SK-N-SH treated with all-trans-retinoic acid at 6 μM for 48 hours (cell line): ENCODE measurements at regions not wholly inside any gene's neighbourhood (a gene's known extent, or its start where the extent isn't known, plus 50 kb on each side); places are given as distances from the start of the nearest gene placed in this dataset.

Source experiments
- ATAC-seq: fragments of 200-7000 bp; cut with Tn5 transposase; 3 replicates; pipeline ENCODE4 v1.9.1; 2020; ENCODE audit warnings: mild to moderate bottlenecking, moderate library complexity
- ARNTL ChIP-seq: fragments of 450-650 bp; formaldehyde crosslinking; IDR thresholded peaks from 2 replicates; pipeline ENCODE4 v1.5.0; 2020; ENCODE audit warnings: low read depth, mild to moderate bottlenecking, moderate library complexity, borderline replicate concordance
- BACH2 ChIP-seq: fragments of 250-450 bp; sonication (Bioruptor Pico); IDR thresholded peaks from 2 replicates; pipeline ENCODE4 v1.9.0; 2021; ENCODE audit warnings: mild to moderate bottlenecking, borderline replicate concordance
- CSDC2 ChIP-seq: fragments of 250-450 bp; sonication (Bioruptor Pico); IDR thresholded peaks from 2 replicates; pipeline ENCODE4 v1.5.0; 2020; ENCODE audit warnings: mild to moderate bottlenecking, moderate library complexity
- GLIS3 ChIP-seq: fragments of 250-450 bp; sonication (Bioruptor Pico); IDR thresholded peaks from 2 replicates; pipeline ENCODE4 v1.5.0; 2020; ENCODE audit warnings: mild to moderate bottlenecking, moderate library complexity
- ISL1 ChIP-seq: fragments of 250-450 bp; sonication (Bioruptor Pico); IDR thresholded peaks from 2 replicates; pipeline ENCODE4 v2.1.2; 2022; ENCODE audit warnings: mild to moderate bottlenecking, moderate library complexity
- OSR1 ChIP-seq: fragments of 250-450 bp; sonication (Bioruptor Pico); IDR thresholded peaks from 2 replicates; pipeline ENCODE4 v1.8.0; 2022; ENCODE audit warnings: moderate library complexity, mild to moderate bottlenecking, inconsistent platforms
- PPARA ChIP-seq: fragments of 250-450 bp; sonication (Bioruptor Pico); IDR thresholded peaks from 2 replicates; pipeline ENCODE4 v1.5.0; 2020; ENCODE audit warnings: mild to moderate bottlenecking, borderline replicate concordance
- RARB ChIP-seq: fragments of 250-450 bp; sonication (Bioruptor Pico); IDR thresholded peaks from 2 replicates; pipeline ENCODE4 v1.8.0; 2021; ENCODE audit warnings: mild to moderate bottlenecking, moderate library complexity
- TCF4 ChIP-seq: fragments of 250-450 bp; sonication (Bioruptor Pico); IDR thresholded peaks from 2 replicates; pipeline ENCODE4 v1.8.0; 2021; ENCODE audit warnings: mild to moderate bottlenecking, moderate library complexity, borderline replicate concordance
- TOX ChIP-seq: fragments of 250-450 bp; sonication (Bioruptor Pico); IDR thresholded peaks from 2 replicates; pipeline ENCODE4 v1.8.0; 2021; ENCODE audit warnings: mild to moderate bottlenecking, moderate library complexity, borderline replicate concordance
- ZC3H10 ChIP-seq: fragments of 250-450 bp; sonication (Bioruptor Pico); IDR thresholded peaks from 2 replicates; pipeline ENCODE4 v1.5.1; 2021; ENCODE audit warnings: mild to moderate bottlenecking, moderate library complexity
- ZFP3 ChIP-seq: fragments of 250-450 bp; sonication (Bioruptor Pico); IDR thresholded peaks from 2 replicates; pipeline ENCODE4 v1.5.0; 2020; ENCODE audit warnings: mild to moderate bottlenecking, moderate library complexity
- ZFP30 ChIP-seq: fragments of 450-650 bp; formaldehyde crosslinking; IDR thresholded peaks from 2 replicates; pipeline ENCODE4 v1.5.0; 2022; ENCODE audit warnings: mild to moderate bottlenecking, moderate library complexity
- ZNF565 ChIP-seq: fragments of 450-650 bp; formaldehyde crosslinking; conservative IDR thresholded peaks from 2 replicates; pipeline ENCODE4 v1.5.0; 2020; ENCODE audit warnings: low read depth, mild to moderate bottlenecking, moderate library complexity
- ZNF8 ChIP-seq: fragments of 450-650 bp; formaldehyde crosslinking; IDR thresholded peaks from 2 replicates; pipeline ENCODE4 v1.5.0; 2020; ENCODE audit warnings: mild to moderate bottlenecking, moderate library complexity
- TF ChIP-seq, protein P1 (sequence below): fragments of 250-450 bp; sonication (Bioruptor Pico); IDR thresholded peaks from 2 replicates; pipeline ENCODE4 v1.5.0; 2020; ENCODE audit warnings: mild to moderate bottlenecking, moderate library complexity
- TF ChIP-seq, protein P2 (sequence below): fragments of 250-450 bp; sonication (Bioruptor Pico); IDR thresholded peaks from 2 replicates; pipeline ENCODE4 v1.5.1; 2021; ENCODE audit warnings: mild to moderate bottlenecking, moderate library complexity
- TF ChIP-seq, protein P3 (sequence below): fragments of 250-450 bp; sonication (Bioruptor Pico); IDR thresholded peaks from 2 replicates; pipeline ENCODE4 v1.5.1; 2020; ENCODE audit warnings: low read depth, mild to moderate bottlenecking, moderate library complexity
- TF ChIP-seq, protein P4 (sequence below): fragments of 250-450 bp; sonication (Bioruptor Pico); IDR thresholded peaks from 2 replicates; pipeline ENCODE4 v1.8.0; 2020; ENCODE audit warnings: mild to moderate bottlenecking, moderate library complexity, borderline replicate concordance

DNA sequence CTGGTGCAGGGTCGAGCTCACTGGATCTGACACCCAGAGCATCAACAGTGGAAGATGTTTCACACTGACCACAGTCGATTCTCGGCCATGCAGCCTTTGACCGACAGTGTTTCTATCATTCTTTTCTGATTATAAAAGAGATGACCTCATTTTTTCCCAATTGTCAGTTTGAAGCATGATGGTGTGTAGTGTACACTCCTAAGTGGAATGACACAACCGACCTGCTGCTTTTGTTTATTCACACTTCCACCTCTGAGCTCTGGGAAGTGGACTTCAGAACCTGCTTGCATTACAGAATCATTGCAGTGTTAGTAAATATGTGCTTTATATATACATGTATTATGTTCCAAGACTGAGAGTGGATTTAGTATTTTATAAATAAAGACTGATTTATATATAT is 128.6 kb downstream of the IRX2 start:
- TF ChIP-seq ZNF565 (no peak), TCF4 (CRISPR knock-in tag) (no peak), OSR1 (no peak), ZNF8 (CRISPR knock-in tag) (no peak), TOX (CRISPR knock-in tag) (no peak), ZFP3 (CRISPR knock-in tag) (no peak), PPARA (CRISPR knock-in tag) (no peak), ZC3H10 (CRISPR knock-in tag) (no peak), ARNTL (CRISPR knock-in tag) (no peak), BACH2 (CRISPR knock-in tag) (no peak), CSDC2 (CRISPR knock-in tag) (no peak), ISL1 (no peak), GLIS3 (CRISPR knock-in tag) (no peak), ZFP30 (CRISPR knock-in tag) (no peak)
- TF ChIP-seq, protein P1, sequence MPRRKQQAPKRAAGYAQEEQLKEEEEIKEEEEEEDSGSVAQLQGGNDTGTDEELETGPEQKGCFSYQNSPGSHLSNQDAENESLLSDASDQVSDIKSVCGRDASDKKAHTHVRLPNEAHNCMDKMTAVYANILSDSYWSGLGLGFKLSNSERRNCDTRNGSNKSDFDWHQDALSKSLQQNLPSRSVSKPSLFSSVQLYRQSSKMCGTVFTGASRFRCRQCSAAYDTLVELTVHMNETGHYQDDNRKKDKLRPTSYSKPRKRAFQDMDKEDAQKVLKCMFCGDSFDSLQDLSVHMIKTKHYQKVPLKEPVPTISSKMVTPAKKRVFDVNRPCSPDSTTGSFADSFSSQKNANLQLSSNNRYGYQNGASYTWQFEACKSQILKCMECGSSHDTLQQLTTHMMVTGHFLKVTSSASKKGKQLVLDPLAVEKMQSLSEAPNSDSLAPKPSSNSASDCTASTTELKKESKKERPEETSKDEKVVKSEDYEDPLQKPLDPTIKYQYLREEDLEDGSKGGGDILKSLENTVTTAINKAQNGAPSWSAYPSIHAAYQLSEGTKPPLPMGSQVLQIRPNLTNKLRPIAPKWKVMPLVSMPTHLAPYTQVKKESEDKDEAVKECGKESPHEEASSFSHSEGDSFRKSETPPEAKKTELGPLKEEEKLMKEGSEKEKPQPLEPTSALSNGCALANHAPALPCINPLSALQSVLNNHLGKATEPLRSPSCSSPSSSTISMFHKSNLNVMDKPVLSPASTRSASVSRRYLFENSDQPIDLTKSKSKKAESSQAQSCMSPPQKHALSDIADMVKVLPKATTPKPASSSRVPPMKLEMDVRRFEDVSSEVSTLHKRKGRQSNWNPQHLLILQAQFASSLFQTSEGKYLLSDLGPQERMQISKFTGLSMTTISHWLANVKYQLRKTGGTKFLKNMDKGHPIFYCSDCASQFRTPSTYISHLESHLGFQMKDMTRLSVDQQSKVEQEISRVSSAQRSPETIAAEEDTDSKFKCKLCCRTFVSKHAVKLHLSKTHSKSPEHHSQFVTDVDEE (CRISPR knock-in tag): no peak
- TF ChIP-seq, protein P2, sequence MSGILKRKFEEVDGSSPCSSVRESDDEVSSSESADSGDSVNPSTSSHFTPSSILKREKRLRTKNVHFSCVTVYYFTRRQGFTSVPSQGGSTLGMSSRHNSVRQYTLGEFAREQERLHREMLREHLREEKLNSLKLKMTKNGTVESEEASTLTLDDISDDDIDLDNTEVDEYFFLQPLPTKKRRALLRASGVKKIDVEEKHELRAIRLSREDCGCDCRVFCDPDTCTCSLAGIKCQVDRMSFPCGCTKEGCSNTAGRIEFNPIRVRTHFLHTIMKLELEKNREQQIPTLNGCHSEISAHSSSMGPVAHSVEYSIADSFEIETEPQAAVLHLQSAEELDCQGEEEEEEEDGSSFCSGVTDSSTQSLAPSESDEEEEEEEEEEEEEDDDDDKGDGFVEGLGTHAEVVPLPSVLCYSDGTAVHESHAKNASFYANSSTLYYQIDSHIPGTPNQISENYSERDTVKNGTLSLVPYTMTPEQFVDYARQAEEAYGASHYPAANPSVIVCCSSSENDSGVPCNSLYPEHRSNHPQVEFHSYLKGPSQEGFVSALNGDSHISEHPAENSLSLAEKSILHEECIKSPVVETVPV (CRISPR knock-in tag): no peak
- TF ChIP-seq, protein P3, sequence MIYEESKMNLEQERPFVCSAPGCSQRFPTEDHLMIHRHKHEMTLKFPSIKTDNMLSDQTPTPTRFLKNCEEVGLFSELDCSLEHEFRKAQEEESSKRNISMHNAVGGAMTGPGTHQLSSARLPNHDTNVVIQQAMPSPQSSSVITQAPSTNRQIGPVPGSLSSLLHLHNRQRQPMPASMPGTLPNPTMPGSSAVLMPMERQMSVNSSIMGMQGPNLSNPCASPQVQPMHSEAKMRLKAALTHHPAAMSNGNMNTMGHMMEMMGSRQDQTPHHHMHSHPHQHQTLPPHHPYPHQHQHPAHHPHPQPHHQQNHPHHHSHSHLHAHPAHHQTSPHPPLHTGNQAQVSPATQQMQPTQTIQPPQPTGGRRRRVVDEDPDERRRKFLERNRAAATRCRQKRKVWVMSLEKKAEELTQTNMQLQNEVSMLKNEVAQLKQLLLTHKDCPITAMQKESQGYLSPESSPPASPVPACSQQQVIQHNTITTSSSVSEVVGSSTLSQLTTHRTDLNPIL (CRISPR knock-in tag): no peak
- no peak for ATAC-seq

DNA sequence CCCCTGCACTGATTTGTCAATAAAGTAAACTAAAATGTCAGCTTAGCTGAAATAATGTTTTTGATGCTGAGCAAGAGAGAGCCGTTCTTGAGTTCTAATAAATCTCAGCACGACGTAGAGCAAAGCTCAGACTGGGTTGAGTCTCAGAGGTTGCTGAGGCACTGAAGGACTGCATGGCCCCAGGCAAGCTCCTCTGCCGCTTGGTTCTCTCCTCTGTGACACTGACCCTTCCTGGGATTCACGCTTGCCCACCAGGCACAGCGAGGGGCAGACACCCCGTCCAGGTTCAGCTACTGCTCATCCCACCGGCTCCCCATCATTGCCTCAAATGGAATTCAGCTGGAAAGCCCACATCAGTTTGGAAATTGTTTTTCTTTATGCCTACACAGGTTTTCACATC is 129.8 kb downstream of the IRX2 start:
- ATAC-seq: no peak

More for the DNA sequence above, 129.8 kb downstream of the IRX2 start:
- TF ChIP-seq, protein P1 (CRISPR knock-in tag): no peak
- TF ChIP-seq, protein P4, sequence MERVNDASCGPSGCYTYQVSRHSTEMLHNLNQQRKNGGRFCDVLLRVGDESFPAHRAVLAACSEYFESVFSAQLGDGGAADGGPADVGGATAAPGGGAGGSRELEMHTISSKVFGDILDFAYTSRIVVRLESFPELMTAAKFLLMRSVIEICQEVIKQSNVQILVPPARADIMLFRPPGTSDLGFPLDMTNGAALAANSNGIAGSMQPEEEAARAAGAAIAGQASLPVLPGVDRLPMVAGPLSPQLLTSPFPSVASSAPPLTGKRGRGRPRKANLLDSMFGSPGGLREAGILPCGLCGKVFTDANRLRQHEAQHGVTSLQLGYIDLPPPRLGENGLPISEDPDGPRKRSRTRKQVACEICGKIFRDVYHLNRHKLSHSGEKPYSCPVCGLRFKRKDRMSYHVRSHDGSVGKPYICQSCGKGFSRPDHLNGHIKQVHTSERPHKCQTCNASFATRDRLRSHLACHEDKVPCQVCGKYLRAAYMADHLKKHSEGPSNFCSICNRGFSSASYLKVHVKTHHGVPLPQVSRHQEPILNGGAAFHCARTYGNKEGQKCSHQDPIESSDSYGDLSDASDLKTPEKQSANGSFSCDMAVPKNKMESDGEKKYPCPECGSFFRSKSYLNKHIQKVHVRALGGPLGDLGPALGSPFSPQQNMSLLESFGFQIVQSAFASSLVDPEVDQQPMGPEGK (CRISPR knock-in tag): no peak
- TF ChIP-seq RARB (CRISPR knock-in tag): no peak
- no peak for TF ChIP-seq ZFP3 (CRISPR knock-in tag)
- no peak for TF ChIP-seq OSR1
- TF ChIP-seq, protein P3 (CRISPR knock-in tag): no peak
- TF ChIP-seq TOX (CRISPR knock-in tag): no peak
- TF ChIP-seq, protein P2 (CRISPR knock-in tag): no peak
- TF ChIP-seq BACH2 (CRISPR knock-in tag): no peak
- TF ChIP-seq ISL1: no peak
- TF ChIP-seq ZFP30 (CRISPR knock-in tag): no peak
